ENCODE measurements at regions not wholly inside any gene's neighbourhood (a gene's known extent, or its start where the extent isn't known, plus 50 kb on each side); places are given as distances from the start of the nearest gene placed in this dataset.
A peak's percentile ranks its signal among the peaks of the same experiment; 100 is the strongest.

DNA sequence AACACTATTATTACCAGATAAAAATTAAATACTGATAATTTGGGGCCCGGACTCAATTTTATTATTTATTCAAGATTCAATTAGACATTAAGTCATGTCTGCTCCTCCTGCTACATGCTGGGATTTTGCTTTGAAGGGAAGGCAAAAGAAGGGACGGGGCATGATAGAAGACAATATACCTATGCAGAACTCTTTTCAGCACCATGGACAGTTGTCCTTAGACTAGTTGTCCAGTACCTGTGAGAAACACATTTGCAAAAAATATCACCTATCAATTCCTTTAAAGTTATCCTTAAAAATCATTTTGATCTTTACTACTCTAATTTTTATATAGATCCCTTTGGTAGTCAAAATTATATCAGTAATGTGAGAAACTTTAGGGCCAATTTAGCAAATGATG is 100.2 kb upstream of the SULT1C3 start:
- no peaks in the 10 kb centered on the region for H3K36me3 Mint-ChIP-seq (ENCODE audit: low read depth)
- H3K9me3 Mint-ChIP-seq = no peaks in the 10 kb centered on the region
- TF ChIP-seq, protein P1, sequence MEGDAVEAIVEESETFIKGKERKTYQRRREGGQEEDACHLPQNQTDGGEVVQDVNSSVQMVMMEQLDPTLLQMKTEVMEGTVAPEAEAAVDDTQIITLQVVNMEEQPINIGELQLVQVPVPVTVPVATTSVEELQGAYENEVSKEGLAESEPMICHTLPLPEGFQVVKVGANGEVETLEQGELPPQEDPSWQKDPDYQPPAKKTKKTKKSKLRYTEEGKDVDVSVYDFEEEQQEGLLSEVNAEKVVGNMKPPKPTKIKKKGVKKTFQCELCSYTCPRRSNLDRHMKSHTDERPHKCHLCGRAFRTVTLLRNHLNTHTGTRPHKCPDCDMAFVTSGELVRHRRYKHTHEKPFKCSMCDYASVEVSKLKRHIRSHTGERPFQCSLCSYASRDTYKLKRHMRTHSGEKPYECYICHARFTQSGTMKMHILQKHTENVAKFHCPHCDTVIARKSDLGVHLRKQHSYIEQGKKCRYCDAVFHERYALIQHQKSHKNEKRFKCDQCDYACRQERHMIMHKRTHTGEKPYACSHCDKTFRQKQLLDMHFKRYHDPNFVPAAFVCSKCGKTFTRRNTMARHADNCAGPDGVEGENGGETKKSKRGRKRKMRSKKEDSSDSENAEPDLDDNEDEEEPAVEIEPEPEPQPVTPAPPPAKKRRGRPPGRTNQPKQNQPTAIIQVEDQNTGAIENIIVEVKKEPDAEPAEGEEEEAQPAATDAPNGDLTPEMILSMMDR (IDR thresholded peaks at IDR 0.05) = no peak
- H3K27ac Mint-ChIP-seq = no peak overlapping the region
- no peaks in the 10 kb centered on the region for H3K4me1 Mint-ChIP-seq
- H3K27me3 Mint-ChIP-seq (ENCODE audit: low read depth, poor library complexity) = peaks cover 7% of the 10 kb centered on the region
- DNase-seq = peak; percentile 28
- H3K4me3 Mint-ChIP-seq = no peak overlapping the region

DNA sequence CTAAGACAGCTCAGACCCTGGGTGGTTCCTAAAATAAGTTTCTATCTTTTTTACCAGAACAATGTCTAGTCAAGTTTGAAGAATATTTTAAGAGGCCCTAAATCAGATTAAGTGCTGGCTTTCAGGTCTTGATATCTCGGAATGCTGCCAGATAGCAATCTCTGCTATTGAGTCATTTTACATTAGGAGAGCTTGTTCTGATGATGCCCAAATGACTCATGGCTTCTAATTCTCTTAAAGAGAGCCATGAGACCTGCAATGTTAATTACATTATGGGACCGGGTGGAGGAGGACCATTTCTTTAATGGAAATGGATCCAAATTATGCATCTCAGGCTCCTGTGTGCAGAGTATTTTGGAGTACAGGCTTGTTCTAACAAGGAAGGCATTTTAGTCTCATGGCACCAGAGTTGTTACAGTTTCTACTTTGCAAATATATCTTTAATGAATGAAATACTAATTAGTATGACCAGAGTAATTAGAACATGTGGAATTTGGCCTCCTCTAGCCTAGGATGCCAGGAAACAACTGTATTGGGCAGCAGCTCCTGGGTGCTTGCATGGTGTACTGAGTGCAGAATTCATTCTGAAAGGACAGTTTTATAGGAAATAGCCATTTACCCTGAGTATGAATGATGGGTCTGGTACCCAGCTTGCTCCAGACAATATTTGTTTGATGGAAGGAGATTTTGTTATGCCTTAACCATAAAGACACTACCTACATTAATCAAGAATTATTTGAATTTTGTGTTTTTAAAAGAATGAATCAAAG is 94.0 kb upstream of the SULT1C3 start:
- H3K27me3 Mint-ChIP-seq (ENCODE audit: low read depth, poor library complexity) = peaks cover 4% of the 10 kb centered on the region
- H3K4me1 Mint-ChIP-seq = no peaks in the 10 kb centered on the region
- TF ChIP-seq, protein P1 (IDR thresholded peaks at IDR 0.05) = no peak
- no peak overlapping the region for H3K27ac Mint-ChIP-seq
- no peaks in the 10 kb centered on the region for H3K36me3 Mint-ChIP-seq (ENCODE audit: low read depth)
- DNase-seq = no peak
- no peak overlapping the region for H3K4me3 Mint-ChIP-seq
- no peaks in the 10 kb centered on the region for H3K9me3 Mint-ChIP-seq

DNA sequence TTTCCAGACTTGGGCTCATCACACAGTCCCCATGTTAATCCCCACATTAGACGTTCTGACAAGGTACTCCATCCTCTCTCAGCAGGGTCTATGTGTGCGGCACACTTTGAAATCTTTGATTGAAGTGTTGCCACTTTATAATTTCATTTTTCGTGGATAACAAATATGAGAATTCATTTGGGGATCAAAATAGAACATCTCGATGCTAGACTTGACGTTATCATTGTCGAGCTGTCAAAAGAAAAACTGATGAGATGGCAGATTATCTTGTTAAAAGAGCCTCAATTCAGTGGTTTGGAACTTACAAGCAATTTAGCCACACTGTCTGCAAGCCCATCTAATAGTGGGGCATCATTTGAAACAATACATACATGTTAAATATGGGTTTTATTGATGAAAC is 91.2 kb upstream of the SULT1C3 start:
- no peaks in the 10 kb centered on the region for H3K36me3 Mint-ChIP-seq (ENCODE audit: low read depth)
- TF ChIP-seq, protein P1 (IDR thresholded peaks at IDR 0.05) = no peak
- H3K4me3 Mint-ChIP-seq = no peak overlapping the region
- peaks cover 2% of the 10 kb centered on the region for H3K4me1 Mint-ChIP-seq
- no peaks in the 10 kb centered on the region for H3K9me3 Mint-ChIP-seq
- H3K27ac Mint-ChIP-seq = no peak overlapping the region
- no peak for DNase-seq
- peaks cover 2% of the 10 kb centered on the region for H3K27me3 Mint-ChIP-seq (ENCODE audit: low read depth, poor library complexity)

DNA sequence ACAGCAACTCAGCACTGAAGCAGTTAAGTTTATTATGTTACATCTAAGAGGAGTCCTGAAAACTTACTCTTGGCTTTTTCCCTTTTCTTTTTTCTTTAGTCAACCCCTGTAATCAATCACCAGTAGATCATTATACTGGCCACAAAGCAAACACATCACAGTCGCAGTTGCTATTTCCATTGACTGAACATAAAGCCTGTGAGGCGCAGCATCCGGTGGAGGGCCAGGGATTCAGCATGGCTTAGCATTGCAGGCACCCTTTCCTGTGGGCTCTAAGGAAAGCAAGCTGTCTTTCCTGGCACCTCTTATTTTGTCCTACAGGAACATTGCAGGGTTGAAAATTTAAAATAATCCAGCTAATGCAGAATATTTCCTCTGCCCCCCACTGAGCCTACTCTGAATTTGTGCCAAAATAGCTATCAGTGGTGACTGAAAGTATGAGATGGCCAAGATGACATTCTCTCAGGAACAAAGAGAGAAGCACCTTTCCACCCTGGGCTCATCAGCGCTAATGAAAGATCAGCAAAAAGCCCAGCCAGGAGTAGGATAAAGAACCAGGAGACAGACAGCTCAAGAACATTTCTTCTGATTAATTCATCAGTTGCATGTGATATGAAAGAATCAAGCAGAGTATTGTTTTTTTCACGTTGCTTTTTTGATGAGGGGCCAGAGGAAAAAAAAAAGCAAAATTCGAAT is 85.3 kb upstream of the SULT1C3 start:
- TF ChIP-seq, protein P1 (IDR thresholded peaks at IDR 0.05) = no peak
- H3K36me3 Mint-ChIP-seq (ENCODE audit: low read depth) = no peaks in the 10 kb centered on the region
- H3K4me3 Mint-ChIP-seq = no peak overlapping the region
- peak overlapping the region; percentile 11 for H3K27ac Mint-ChIP-seq
- H3K27me3 Mint-ChIP-seq (ENCODE audit: low read depth, poor library complexity) = peaks cover 6% of the 10 kb centered on the region
- DNase-seq = peak; percentile 5
- peaks cover 17% of the 10 kb centered on the region for H3K4me1 Mint-ChIP-seq
- no peaks in the 10 kb centered on the region for H3K9me3 Mint-ChIP-seq

DNA sequence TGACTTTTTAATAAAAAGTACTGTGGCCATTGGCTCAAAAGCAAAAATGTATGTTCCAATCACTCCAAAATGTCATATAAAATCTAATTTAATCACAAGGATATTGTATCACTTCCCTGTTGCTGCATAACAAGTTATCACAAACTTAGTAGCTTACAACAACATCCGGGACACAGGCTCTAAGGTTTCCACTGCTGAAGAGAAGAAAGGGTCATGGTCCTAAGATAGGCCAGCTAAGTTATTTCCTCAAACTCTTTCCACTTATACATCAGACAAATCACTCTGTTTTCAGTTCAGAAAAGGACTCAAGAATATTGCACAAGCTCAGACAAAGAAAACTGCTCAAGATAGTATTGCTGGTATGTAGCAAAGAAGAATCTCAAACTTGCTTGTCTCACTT is 78.5 kb upstream of the SULT1C3 start:
- H3K27me3 Mint-ChIP-seq (ENCODE audit: low read depth, poor library complexity) = peaks cover 3% of the 10 kb centered on the region
- no peaks in the 10 kb centered on the region for H3K4me1 Mint-ChIP-seq
- no peak for DNase-seq
- no peaks in the 10 kb centered on the region for H3K9me3 Mint-ChIP-seq
- H3K4me3 Mint-ChIP-seq = no peak overlapping the region
- H3K36me3 Mint-ChIP-seq (ENCODE audit: low read depth) = no peaks in the 10 kb centered on the region
- TF ChIP-seq, protein P1 (IDR thresholded peaks at IDR 0.05) = no peak
- H3K27ac Mint-ChIP-seq = no peak overlapping the region

All from nephron progenitor cell (in vitro differentiated cells).